ENCODE measurements at regions not wholly inside any gene's neighbourhood (a gene's known extent, or its start where the extent isn't known, plus 50 kb on each side); places are given as distances from the start of the nearest gene placed in this dataset.

- no peak overlapping the region for H3K27ac Mint-ChIP-seq
- no peaks in the 10 kb centered on the region for H3K36me3 ChIP-seq
- H3K4me3 ChIP-seq = no peak overlapping the region
- H3K9me3 Mint-ChIP-seq = peaks cover 3% of the 10 kb centered on the region
- no peak overlapping the region for H3K27ac ChIP-seq
- H3K9me3 ChIP-seq (ENCODE audit: low read depth) = no peaks in the 10 kb centered on the region
- no peaks in the 10 kb centered on the region for H3K4me1 ChIP-seq
- no peak overlapping the region for H3K4me2 ChIP-seq
- no peak for TF ChIP-seq EZH2 (IDR thresholded peaks at IDR 0.05)
- no peak for TF ChIP-seq CTCF (IDR thresholded peaks at IDR 0.05)
- TF ChIP-seq EZH2phosphoT487 (IDR thresholded peaks at IDR 0.05) = no peak
- no peak overlapping the region for H3K4me3 Mint-ChIP-seq
- no peak overlapping the region for H2AFZ ChIP-seq (replicated peaks)
- no peaks in the 10 kb centered on the region for H3K4me1 Mint-ChIP-seq
- no peaks in the 10 kb centered on the region for H3K79me2 ChIP-seq (ENCODE audit: low read depth)
- H3K9ac ChIP-seq = no peak overlapping the region
- H3K27me3 Mint-ChIP-seq (ENCODE audit: insufficient read depth, low read depth) = no peaks in the 10 kb centered on the region
- no peaks in the 10 kb centered on the region for H4K20me1 ChIP-seq (ENCODE audit: low read depth)
- H3F3A ChIP-seq (ENCODE audit: low read depth) = no peaks in the 10 kb centered on the region
- no peaks in the 10 kb centered on the region for H3K36me3 Mint-ChIP-seq
- H3K27me3 ChIP-seq = no peaks in the 10 kb centered on the region
- DNase-seq (ENCODE audit: low spot score) = no peak
These were observed 399.3 kb upstream of the CDH9 start for GRCh38 chr5:27437594-27438200.

- H3K4me2 ChIP-seq = no peak overlapping the region
- H3K27me3 Mint-ChIP-seq (ENCODE audit: insufficient read depth, low read depth) = peaks cover 2% of the 10 kb centered on the region
These were observed 395.9 kb upstream of the CDH9 start for GRCh38 chr5:27434335-27434734.

GRCh38 chr5:27414099-27414498 is 375.7 kb upstream of the CDH9 start:
- Histone ChIP-seq H2AFZ (replicated peaks) (no peak overlapping the region), H3K79me2 (ENCODE audit: low read depth) (no peaks in the 10 kb centered on the region), H3K27ac (no peak overlapping the region), H3K36me3 (no peaks in the 10 kb centered on the region), H4K20me1 (ENCODE audit: low read depth) (no peaks in the 10 kb centered on the region), H3K9me3 (ENCODE audit: low read depth) (no peaks in the 10 kb centered on the region), H3K9ac (no peak overlapping the region), H3K4me1 (no peaks in the 10 kb centered on the region), H3K4me2 (no peak overlapping the region), H3K4me3 (no peak overlapping the region), H3K27me3 (no peaks in the 10 kb centered on the region), H3F3A (ENCODE audit: low read depth) (no peaks in the 10 kb centered on the region)
- DNase-seq (ENCODE audit: low spot score) = no peak
- no peaks in the 10 kb centered on the region for H3K9me3 Mint-ChIP-seq
- TF ChIP-seq EZH2phosphoT487 (IDR thresholded peaks at IDR 0.05) (no peak), EZH2 (IDR thresholded peaks at IDR 0.05) (no peak), CTCF (IDR thresholded peaks at IDR 0.05) (no peak)
- H3K36me3 Mint-ChIP-seq = no peaks in the 10 kb centered on the region
- no peaks in the 10 kb centered on the region for H3K4me1 Mint-ChIP-seq
- no peak overlapping the region for H3K27ac Mint-ChIP-seq
- peaks cover 4% of the 10 kb centered on the region for H3K27me3 Mint-ChIP-seq (ENCODE audit: insufficient read depth, low read depth)
- no peak overlapping the region for H3K4me3 Mint-ChIP-seq

More at GRCh38 chr5:27434335-27434734, 395.9 kb upstream of the CDH9 start:
- Histone ChIP-seq H3K4me3 (no peak overlapping the region), H4K20me1 (ENCODE audit: low read depth) (no peaks in the 10 kb centered on the region), H3K27me3 (no peaks in the 10 kb centered on the region), H3K36me3 (no peaks in the 10 kb centered on the region), H3K9ac (no peak overlapping the region), H3K79me2 (ENCODE audit: low read depth) (no peaks in the 10 kb centered on the region), H3K27ac (no peak overlapping the region), H3F3A (ENCODE audit: low read depth) (no peaks in the 10 kb centered on the region), H2AFZ (replicated peaks) (no peak overlapping the region), H3K9me3 (ENCODE audit: low read depth) (no peaks in the 10 kb centered on the region), H3K4me1 (no peaks in the 10 kb centered on the region)
- Mint-ChIP-seq H3K36me3 (no peaks in the 10 kb centered on the region), H3K4me3 (no peak overlapping the region), H3K4me1 (no peaks in the 10 kb centered on the region), H3K9me3 (peaks cover 3% of the 10 kb centered on the region), H3K27ac (no peak overlapping the region)
- no peak for DNase-seq (ENCODE audit: low spot score)
- TF ChIP-seq EZH2 (IDR thresholded peaks at IDR 0.05) (no peak), EZH2phosphoT487 (IDR thresholded peaks at IDR 0.05) (no peak), CTCF (IDR thresholded peaks at IDR 0.05) (no peak)
